GM21529 (cell line): ENCODE measurements at regions not wholly inside any gene's neighbourhood (a gene's known extent, or its start where the extent isn't known, plus 50 kb on each side); places are given as distances from the start of the nearest gene placed in this dataset.
A peak's percentile ranks its signal among the peaks of the same experiment; 100 is the strongest.

Experiments
- ATAC-seq: cut with Tn5 transposase; IDR thresholded peaks from one replicate; pipeline ENCODE4 v1.9.1; 2021; ENCODE audit not compliant: unreplicated experiment

GRCh38 chr1:219774386-219774785, 154.0 kb downstream of the SLC30A10 start:
- no peak for ATAC-seq

- ATAC-seq, result peak; percentile 99
Measured at GRCh38 chr1:219773775-219774174, 154.6 kb downstream of the SLC30A10 start.

GRCh38 chr1:219773110-219773509, 155.2 kb downstream of the SLC30A10 start:
- ATAC-seq, result no peak

- ATAC-seq, result no peak
Measured at GRCh38 chr1:219772265-219773036, 155.9 kb downstream of the SLC30A10 start.

- no peak for ATAC-seq
Measured at GRCh38 chr1:219771080-219771479, 157.3 kb downstream of the SLC30A10 start.

GRCh38 chr1:219763321-219763720, 150.4 kb upstream of the ZC3H11B start:
- ATAC-seq, result no peak

- no peak for ATAC-seq
Measured at GRCh38 chr1:219761208-219761860, 148.4 kb upstream of the ZC3H11B start.

- ATAC-seq, result no peak
Measured at GRCh38 chr1:219759095-219759494, 146.2 kb upstream of the ZC3H11B start.

- ATAC-seq, result no peak
Measured at GRCh38 chr1:219757890-219758289, 145.0 kb upstream of the ZC3H11B start.

GRCh38 chr1:219755234-219755633, 142.3 kb upstream of the ZC3H11B start:
- ATAC-seq, result no peak

- ATAC-seq, result no peak
Measured at GRCh38 chr1:219754767-219755166, 141.9 kb upstream of the ZC3H11B start.

GRCh38 chr1:219753914-219754313, 141.0 kb upstream of the ZC3H11B start:
- no peak for ATAC-seq

- no peak for ATAC-seq
Measured at GRCh38 chr1:219752645-219753044, 139.7 kb upstream of the ZC3H11B start.

GRCh38 chr1:219751870-219752507, 139.1 kb upstream of the ZC3H11B start:
- ATAC-seq, result no peak

GRCh38 chr1:219749370-219749769, 136.5 kb upstream of the ZC3H11B start:
- no peak for ATAC-seq

- ATAC-seq, result no peak
Measured at GRCh38 chr1:219746141-219746540, 133.2 kb upstream of the ZC3H11B start.

- ATAC-seq, result no peak
Measured at GRCh38 chr1:219744652-219745469, 132.0 kb upstream of the ZC3H11B start.

GRCh38 chr1:219741011-219741970, 128.4 kb upstream of the ZC3H11B start:
- ATAC-seq, result no peak

GRCh38 chr1:219733511-219734174, 120.7 kb upstream of the ZC3H11B start:
- no peak for ATAC-seq
